Endothelial cell (in vitro differentiated cells): ENCODE measurements at regions not wholly inside any gene's neighbourhood (a gene's known extent, or its start where the extent isn't known, plus 50 kb on each side); places are given as distances from the start of the nearest gene placed in this dataset.
"Not testable (repeated sequence)": the region's sequence is repeated elsewhere in the genome, so short reads cannot be mapped to it uniquely, and the experiment has no call there.

Experiments
- DNase-seq: peaks from one replicate; pipeline ENCODE4 v3.0.0; 2021; ENCODE audit warnings: low spot score
- H3K27ac Mint-ChIP-seq: one replicate; pipeline ENCODE4 v1.8.0; 2021; ENCODE audit warnings: mixed read lengths, inconsistent platforms; ENCODE audit not compliant: unreplicated experiment
- H3K27me3 Mint-ChIP-seq: one replicate; pipeline ENCODE4 v1.8.0; 2021; ENCODE audit warnings: mild to moderate bottlenecking, moderate library complexity, mixed read lengths, inconsistent platforms; ENCODE audit not compliant: unreplicated experiment
- H3K36me3 Mint-ChIP-seq: one replicate; pipeline ENCODE4 v1.8.0; 2021; ENCODE audit warnings: mild to moderate bottlenecking, low read depth, mixed read lengths, inconsistent platforms; ENCODE audit not compliant: unreplicated experiment
- H3K4me1 Mint-ChIP-seq: one replicate; pipeline ENCODE4 v1.8.0; 2021; ENCODE audit warnings: mild to moderate bottlenecking, mixed read lengths, inconsistent platforms; ENCODE audit not compliant: unreplicated experiment
- H3K4me3 Mint-ChIP-seq: one replicate; pipeline ENCODE4 v1.8.0; 2021; ENCODE audit warnings: mild to moderate bottlenecking, mixed read lengths, inconsistent platforms; ENCODE audit not compliant: unreplicated experiment
- H3K9me3 Mint-ChIP-seq: one replicate; pipeline ENCODE4 v1.8.0; 2021; ENCODE audit warnings: mixed read lengths, inconsistent platforms; ENCODE audit not compliant: unreplicated experiment
- TF ChIP-seq, protein P1 (sequence below): fragments of 200-600 bp; sonication (generic); IDR thresholded peaks from one replicate; pipeline ENCODE4 v1.5.0; 2021; ENCODE audit warnings: antibody characterized with exemption; ENCODE audit not compliant: unreplicated experiment

DNA sequence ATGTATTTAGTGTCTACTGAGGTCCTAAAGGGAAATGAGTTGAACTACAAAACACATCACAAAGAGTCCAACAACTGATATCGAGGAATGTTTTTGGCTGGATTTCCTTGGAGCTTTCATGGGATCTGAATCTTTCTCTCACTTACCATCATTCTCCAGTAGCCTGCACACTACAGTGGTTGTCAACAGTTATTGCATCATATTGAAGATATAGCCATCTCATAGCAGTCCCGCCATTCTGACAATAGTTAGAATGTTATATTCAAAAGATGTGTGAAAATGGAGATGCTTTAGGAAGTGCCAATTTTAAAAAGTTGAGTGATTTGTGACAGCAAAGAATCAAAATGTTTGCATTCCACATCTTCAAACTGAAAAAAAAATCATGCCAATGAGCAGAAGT, 186.8 kb downstream of the DSC3 start:
- Mint-ChIP-seq H3K36me3 (no peaks in the 10 kb centered on the region), H3K4me3 (no peak overlapping the region), H3K4me1 (no peaks in the 10 kb centered on the region), H3K27me3 (peaks cover 1% of the 10 kb centered on the region), H3K27ac (no peak overlapping the region), H3K9me3 (no peaks in the 10 kb centered on the region)
- DNase-seq: no peak
- TF ChIP-seq, protein P1, sequence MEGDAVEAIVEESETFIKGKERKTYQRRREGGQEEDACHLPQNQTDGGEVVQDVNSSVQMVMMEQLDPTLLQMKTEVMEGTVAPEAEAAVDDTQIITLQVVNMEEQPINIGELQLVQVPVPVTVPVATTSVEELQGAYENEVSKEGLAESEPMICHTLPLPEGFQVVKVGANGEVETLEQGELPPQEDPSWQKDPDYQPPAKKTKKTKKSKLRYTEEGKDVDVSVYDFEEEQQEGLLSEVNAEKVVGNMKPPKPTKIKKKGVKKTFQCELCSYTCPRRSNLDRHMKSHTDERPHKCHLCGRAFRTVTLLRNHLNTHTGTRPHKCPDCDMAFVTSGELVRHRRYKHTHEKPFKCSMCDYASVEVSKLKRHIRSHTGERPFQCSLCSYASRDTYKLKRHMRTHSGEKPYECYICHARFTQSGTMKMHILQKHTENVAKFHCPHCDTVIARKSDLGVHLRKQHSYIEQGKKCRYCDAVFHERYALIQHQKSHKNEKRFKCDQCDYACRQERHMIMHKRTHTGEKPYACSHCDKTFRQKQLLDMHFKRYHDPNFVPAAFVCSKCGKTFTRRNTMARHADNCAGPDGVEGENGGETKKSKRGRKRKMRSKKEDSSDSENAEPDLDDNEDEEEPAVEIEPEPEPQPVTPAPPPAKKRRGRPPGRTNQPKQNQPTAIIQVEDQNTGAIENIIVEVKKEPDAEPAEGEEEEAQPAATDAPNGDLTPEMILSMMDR: no peak

DNA sequence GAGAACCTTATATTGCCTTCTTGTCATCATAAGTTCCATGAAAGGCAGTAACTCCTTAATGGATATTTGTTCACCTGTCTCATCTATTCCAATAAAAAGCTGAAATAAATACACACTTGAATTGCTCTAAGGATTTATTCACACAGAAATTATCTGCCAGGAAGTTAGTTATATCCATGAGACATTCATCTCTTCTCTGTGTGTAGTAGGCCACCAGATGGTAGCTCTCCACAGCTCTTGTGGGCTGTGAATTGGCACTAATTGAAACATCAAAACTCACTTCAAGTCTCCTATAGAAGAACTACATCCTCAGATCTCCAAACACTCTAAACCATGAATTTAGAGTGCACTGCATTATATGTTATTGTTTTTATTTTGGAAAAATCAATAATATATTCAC, 189.6 kb downstream of the DSC3 start:
- no peak for DNase-seq
- TF ChIP-seq, protein P1: no peak
- Mint-ChIP-seq H3K36me3 (no peaks in the 10 kb centered on the region), H3K9me3 (no peaks in the 10 kb centered on the region), H3K27ac (no peak overlapping the region), H3K4me1 (no peaks in the 10 kb centered on the region), H3K27me3 (peaks cover 1% of the 10 kb centered on the region), H3K4me3 (no peak overlapping the region)

DNA sequence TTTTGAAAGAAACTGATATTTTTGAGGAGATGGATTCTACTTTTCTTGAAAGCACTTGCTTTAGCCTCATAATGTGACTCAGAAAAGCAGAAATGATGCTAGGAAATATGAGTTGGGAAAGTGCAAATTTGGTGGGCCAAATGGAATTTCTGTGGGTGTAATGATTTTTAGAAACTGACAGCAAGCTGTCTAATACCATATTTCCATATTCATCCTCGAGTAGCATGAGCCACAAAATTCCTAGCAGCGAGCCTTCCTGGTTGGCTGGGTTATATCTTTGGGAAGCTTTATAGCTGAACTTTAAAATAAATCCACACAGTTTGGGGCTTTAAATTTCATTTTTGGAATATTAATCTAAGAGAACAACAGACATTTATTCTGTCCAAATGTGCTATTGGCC, 190.0 kb downstream of the DSC3 start:
- Mint-ChIP-seq H3K9me3 (no peaks in the 10 kb centered on the region), H3K4me1 (no peaks in the 10 kb centered on the region), H3K27ac (no peak overlapping the region), H3K4me3 (no peak overlapping the region), H3K36me3 (no peaks in the 10 kb centered on the region), H3K27me3 (peaks cover 1% of the 10 kb centered on the region)
- TF ChIP-seq, protein P1: no peak
- no peak for DNase-seq

DNA sequence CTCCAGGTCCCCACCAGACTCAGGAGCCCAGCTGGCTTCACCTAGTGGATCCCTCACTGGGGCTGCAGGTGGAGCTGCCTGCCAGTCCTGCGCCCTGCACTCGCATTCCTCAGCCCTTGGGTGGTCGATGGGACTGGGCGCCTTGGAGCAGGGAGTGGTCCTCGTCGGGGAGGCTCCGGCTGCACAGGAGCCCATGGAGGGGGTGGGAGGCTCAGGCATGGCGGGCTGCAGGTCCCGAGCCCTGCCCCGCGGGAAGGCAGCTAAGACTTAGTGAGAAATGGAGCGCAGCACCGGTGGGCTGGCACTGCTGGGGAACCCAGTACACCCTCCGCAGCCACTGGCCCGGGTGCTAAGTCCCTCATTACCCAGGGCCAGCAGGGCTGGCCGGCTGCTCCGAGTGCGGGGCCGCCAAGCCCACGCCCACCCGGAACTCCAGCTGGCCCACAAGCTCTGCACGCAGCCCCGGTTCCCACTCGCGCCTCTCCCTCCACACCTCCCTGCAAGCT, 203.4 kb downstream of the DSC3 start:
- H3K4me1 Mint-ChIP-seq, DNase-seq, H3K27ac Mint-ChIP-seq, H3K27me3 Mint-ChIP-seq, H3K9me3 Mint-ChIP-seq, H3K4me3 Mint-ChIP-seq, H3K36me3 Mint-ChIP-seq: not testable (repeated sequence)

DNA sequence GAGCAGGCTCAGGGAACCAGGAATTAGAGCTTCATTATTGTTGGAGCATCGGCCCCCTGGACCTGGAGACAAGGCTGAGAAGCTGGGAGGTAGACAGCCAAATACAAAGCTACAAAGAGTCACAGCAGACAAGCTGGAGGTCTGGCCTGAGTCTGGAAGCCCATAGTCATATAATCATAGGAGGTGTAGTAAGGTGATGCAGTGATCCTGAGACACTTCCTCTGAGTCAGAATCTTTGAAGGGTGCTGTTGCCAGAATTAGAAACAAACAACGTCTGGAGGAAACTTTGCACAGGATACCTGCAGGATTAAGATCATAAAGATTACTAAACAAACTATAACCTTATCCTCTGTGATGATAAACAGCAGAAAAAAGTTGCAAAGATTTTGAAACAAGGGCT, 213.8 kb downstream of the DSC3 start:
- TF ChIP-seq, protein P1: no peak
- no peak for DNase-seq
- H3K27ac Mint-ChIP-seq: no peak overlapping the region
- H3K4me3 Mint-ChIP-seq: no peak overlapping the region
- no peaks in the 10 kb centered on the region for H3K36me3 Mint-ChIP-seq
- peaks cover 6% of the 10 kb centered on the region for H3K4me1 Mint-ChIP-seq
- H3K27me3 Mint-ChIP-seq: no peaks in the 10 kb centered on the region
- H3K9me3 Mint-ChIP-seq: no peaks in the 10 kb centered on the region
